MCF 10A (cell line): ENCODE measurements at regions not wholly inside any gene's neighbourhood (a gene's known extent, or its start where the extent isn't known, plus 50 kb on each side); places are given as distances from the start of the nearest gene placed in this dataset.

Experiments
- BruUV-seq: library from RNA; stranded (reverse); fragments of 400-500 nt; replicated peaks from 2 replicates; lab custom pipeline; 2021; lab: Mats Ljungman, UMichigan
- CTCF ChIA-PET: fragments of 300-600 bp; sonication (Branson Sonifier 250); formaldehyde crosslinking; extraction: SDS; loops from one replicate; lab custom pipeline; 2021; ENCODE audit warnings: antibody characterized with exemption, inconsistent platforms; lab: Yijun Ruan, JAX
- POLR2A ChIA-PET: fragments of 300-600, 350-650 bp; sonication (Branson Sonifier 250); formaldehyde crosslinking; extraction: SDS; loops from one replicate; lab custom pipeline; 2020; ENCODE audit warnings: antibody characterized with exemption, inconsistent platforms; lab: Yijun Ruan, JAX
- DNase-seq: peaks from one replicate; pipeline ENCODE4 v3.0.0-alpha.2; 2018; ENCODE audit not compliant: unreplicated experiment
- H3K27ac Mint-ChIP-seq: one replicate; pipeline ENCODE4 v1.8.0; 2022; ENCODE audit warnings: mild to moderate bottlenecking, low read depth, mixed read lengths; ENCODE audit not compliant: unreplicated experiment
- H3K27me3 Mint-ChIP-seq: one replicate; pipeline ENCODE4 v1.8.0; 2022; ENCODE audit warnings: mixed read lengths; ENCODE audit not compliant: insufficient read depth, unreplicated experiment
- H3K36me3 Mint-ChIP-seq: one replicate; pipeline ENCODE4 v1.8.0; 2022; ENCODE audit warnings: mild to moderate bottlenecking, moderate library complexity, mixed read lengths; ENCODE audit not compliant: insufficient read depth, unreplicated experiment
- H3K4me1 Mint-ChIP-seq: one replicate; pipeline ENCODE4 v1.8.0; 2022; ENCODE audit warnings: mixed read lengths; ENCODE audit not compliant: insufficient read depth, unreplicated experiment
- H3K4me3 Mint-ChIP-seq: one replicate; pipeline ENCODE4 v1.8.0; 2022; ENCODE audit warnings: mild to moderate bottlenecking, moderate library complexity, mixed read lengths; ENCODE audit not compliant: unreplicated experiment
- H3K9me3 Mint-ChIP-seq: one replicate; pipeline ENCODE4 v1.8.0; 2022; ENCODE audit warnings: mixed read lengths; ENCODE audit not compliant: unreplicated experiment
- CTCF ChIP-seq: fragments of 200-600 bp; IDR thresholded peaks from one replicate; pipeline ENCODE4 v1.8.0; 2022; ENCODE audit warnings: antibody characterized with exemption, mild to moderate bottlenecking; ENCODE audit not compliant: unreplicated experiment
- intact Hi-C: fragments of 100-400 bp; cut with micrococcal nuclease; formaldehyde crosslinking; loops from 2 replicates; pipeline ENCODE4 v1.14.1; 2022

- Mint-ChIP-seq H3K4me1 (peaks cover 2% of the 10 kb centered on the region), H3K9me3 (no peaks in the 10 kb centered on the region), H3K4me3 (no peak overlapping the region), H3K27ac (no peak overlapping the region), H3K36me3 (no peaks in the 10 kb centered on the region), H3K27me3 (no peaks in the 10 kb centered on the region)
- BruUV-seq: no TSS peak
- ChIA-PET POLR2A (no interaction called here), CTCF (interaction anchor here (0.6 to 1.2 kb wide), 2 partner anchors 396 to 1202 kb away, joined by 4 to 6 read pairs; no protein-coding TSS in a partner anchor)
- intact Hi-C loops: no loop called here
- no peak for DNase-seq
- TF ChIP-seq CTCF: no peak
Observed at GRCh38 chr20:40293740-40294139, 395.3 kb downstream of the MAFB start.

GRCh38 chr20:40291493-40292135, 397.4 kb downstream of the MAFB start:
- ChIA-PET CTCF (no interaction called here), POLR2A (interaction anchor here (1.0 kb wide), 1 partner anchor 397 kb away, joined by 4 read pairs; the partner anchor contains the start of gene MAFB)
- Mint-ChIP-seq H3K36me3 (no peaks in the 10 kb centered on the region), H3K4me1 (peaks cover 18% of the 10 kb centered on the region), H3K9me3 (no peaks in the 10 kb centered on the region), H3K4me3 (no peak overlapping the region), H3K27me3 (no peaks in the 10 kb centered on the region), H3K27ac (no peak overlapping the region)
- intact Hi-C loops: no loop called here
- BruUV-seq: no TSS peak
- no peak for DNase-seq
- no peak for TF ChIP-seq CTCF

- CTCF ChIA-PET: interaction anchor here (0.5 to 6.9 kb wide), 37 partner anchors 8 to 1212 kb away, joined by 3 to 71 read pairs (median 4); partner anchors contain the start of gene MAFB
- POLR2A ChIA-PET: interaction anchor here (0.6 to 6.3 kb wide), 29 partner anchors 9 to 402 kb away, joined by 3 to 105 read pairs (median 5); partner anchors contain the start of gene MAFB
Observed at GRCh38 chr20:40287683-40288082, 401.4 kb downstream of the MAFB start.

More at GRCh38 chr20:40287683-40288082, 401.4 kb downstream of the MAFB start:
- peaks cover 36% of the 10 kb centered on the region for H3K4me1 Mint-ChIP-seq
- DNase-seq: no peak
- peak overlapping the region; percentile 92 for H3K27ac Mint-ChIP-seq
- H3K36me3 Mint-ChIP-seq: no peaks in the 10 kb centered on the region
- H3K9me3 Mint-ChIP-seq: no peaks in the 10 kb centered on the region
- TF ChIP-seq CTCF: no peak
- intact Hi-C loops: no loop called here
- no peak overlapping the region for H3K4me3 Mint-ChIP-seq
- no peaks in the 10 kb centered on the region for H3K27me3 Mint-ChIP-seq
- BruUV-seq: no TSS peak
